B cell (primary cell): ENCODE measurements at regions not wholly inside any gene's neighbourhood (a gene's known extent, or its start where the extent isn't known, plus 50 kb on each side); places are given as distances from the start of the nearest gene placed in this dataset.

Source experiments
- ATAC-seq: fragments of 200-7000 bp; cut with Tn5 transposase; one replicate; pipeline ENCODE4 v1.10.0; 2021; ENCODE audit warnings: low read depth, mild to moderate bottlenecking, moderate number of reproducible peaks, moderate library complexity
- CTCF ChIA-PET: fragments of 350-600 bp; sonication (Branson Sonifier 250); formaldehyde crosslinking; loops from one replicate; lab custom pipeline; 2021; ENCODE audit warnings: antibody characterized with exemption, inconsistent platforms; lab: Charles Lee
- POLR2A ChIA-PET: fragments of 350-600 bp; sonication (Branson Sonifier 250); formaldehyde crosslinking; loops from one replicate; lab custom pipeline; 2021; ENCODE audit warnings: antibody characterized with exemption; lab: Charles Lee
- DNase-seq: peaks from one replicate; pipeline ENCODE4 v3.0.0; 2013
- H2AFZ ChIP-seq: 2 replicates; pipeline ENCODE4 v1.6.1; 2012; ENCODE audit warnings: mild to moderate bottlenecking, low read depth, low read length; ENCODE audit not compliant: insufficient read depth, poor library complexity, severe bottlenecking
- H3K27ac ChIP-seq, 2 donors: 1 replicate in 1 of 2; 2 replicates in 1 of 2; pipeline ENCODE4 v1.5.1; 2012 to 2013; ENCODE audit warnings: low read length in 2 of 2, mild to moderate bottlenecking in 2 of 2, moderate library complexity in 1 of 2
- H3K27me3 ChIP-seq, 4 experiments: fragments of 200-600 bp in 1 of 4; sonication (generic) in 1 of 4; replicated peaks in 1 of 4; 1 replicate in 2 of 4; 2 replicates in 2 of 4; pipeline versions ENCODE4 v1.6.1 to v1.7.0; 2013 to 2016; ENCODE audit warnings: low read length in 3 of 4, mild to moderate bottlenecking in 2 of 4, mixed read lengths in 1 of 4, moderate library complexity in 1 of 4; ENCODE audit not compliant: insufficient read depth in 4 of 4, control insufficient read depth in 3 of 4; ENCODE audit errors: control extremely low read depth in 1 of 4
- H3K36me3 ChIP-seq, 2 experiments: replicated peaks in 1 of 2; 1 replicate in 1 of 2; 2 replicates in 1 of 2; pipeline versions ENCODE4 v1.6.1 to v1.7.1; 2013; ENCODE audit warnings: low read length in 1 of 2; ENCODE audit not compliant: insufficient read depth in 2 of 2, control insufficient read depth in 1 of 2; ENCODE audit errors: control extremely low read depth in 1 of 2, extremely low read depth in 1 of 2
- H3K4me1 ChIP-seq, 2 donors: fragments of 200-600 bp in 1 of 2; sonication (generic) in 1 of 2; 1 replicate in 1 of 2; 2 replicates in 1 of 2; pipeline versions ENCODE4 v1.5.1 to v1.6.1; 2013 to 2017; ENCODE audit warnings: low read length in 2 of 2; ENCODE audit not compliant: control insufficient read depth in 2 of 2, insufficient read depth in 2 of 2
- H3K4me2 ChIP-seq: replicated peaks from 2 replicates; pipeline ENCODE3; 2012; ENCODE audit warnings: mild to moderate bottlenecking, low read depth, low read length; ENCODE audit not compliant: poor library complexity, severe bottlenecking
- H3K4me3 ChIP-seq, 5 experiments: fragments of 200-600 bp in 1 of 5; sonication (generic) in 1 of 5; 1 replicate in 3 of 5; 2 replicates in 2 of 5; pipeline versions ENCODE4 v1.5.1 to v1.7.0; 2011 to 2016; ENCODE audit warnings: low read length in 4 of 5, mild to moderate bottlenecking in 4 of 5, low read depth in 2 of 5, control low read depth in 1 of 5, moderate library complexity in 1 of 5; ENCODE audit not compliant: insufficient read depth in 1 of 5; ENCODE audit errors: control extremely low read depth in 1 of 5, extremely low read depth in 1 of 5
- H3K79me2 ChIP-seq: fragments of 200-600 bp; sonication (generic); one replicate; pipeline ENCODE4 v1.6.0; 2016; ENCODE audit warnings: low read length; ENCODE audit not compliant: control insufficient read depth, insufficient read depth
- H3K9ac ChIP-seq: fragments of 200-600 bp; sonication (generic); 2 replicates; pipeline ENCODE4 v1.6.1; 2017; ENCODE audit warnings: mild to moderate bottlenecking, low read length, moderate library complexity
- H3K9me3 ChIP-seq, 3 donors: one replicate each; pipeline versions ENCODE4 v1.6.1 to v1.7.1; 2013; ENCODE audit warnings: low read length in 2 of 3; ENCODE audit not compliant: control insufficient read depth in 2 of 3, insufficient read depth in 1 of 3; ENCODE audit errors: control extremely low read depth in 1 of 3
- H4K20me1 ChIP-seq: 2 replicates; pipeline ENCODE4 v1.6.0; 2012; ENCODE audit warnings: mild to moderate bottlenecking, low read length; ENCODE audit not compliant: insufficient read depth, control insufficient read depth, poor library complexity, severe bottlenecking
- H3K27ac Mint-ChIP-seq: one replicate; pipeline ENCODE4 v1.8.0; 2021; ENCODE audit warnings: mixed read lengths
- H3K27me3 Mint-ChIP-seq: one replicate; pipeline ENCODE4 v1.8.0; 2021; ENCODE audit warnings: mixed read lengths
- H3K4me1 Mint-ChIP-seq: one replicate; pipeline ENCODE4 v1.8.0; 2021; ENCODE audit warnings: mixed read lengths
- H3K4me3 Mint-ChIP-seq: one replicate; pipeline ENCODE4 v1.8.0; 2021; ENCODE audit warnings: mixed read lengths
- H3K9me3 Mint-ChIP-seq: one replicate; pipeline ENCODE4 v1.8.0; 2022; ENCODE audit warnings: mixed read lengths; ENCODE audit not compliant: insufficient read depth
- EZH2 ChIP-seq: IDR thresholded peaks from 2 replicates; pipeline ENCODE4 v1.6.1; 2012; ENCODE audit warnings: borderline replicate concordance, low read depth, mild to moderate bottlenecking, moderate library complexity, low read length; ENCODE audit not compliant: insufficient read depth, poor library complexity, severe bottlenecking
- WGBS: methylation state at CpG from one replicate; pipeline ENCODE4 v1.1.5; 2013; ENCODE audit warnings: missing lambda C conversion rate; ENCODE audit not compliant: insufficient coverage; 5-methylcytosine and 5-hydroxymethylcytosine counted together
- intact Hi-C: fragments of 100-400 bp; cut with micrococcal nuclease; formaldehyde crosslinking; loops from one replicate; pipeline ENCODE4 v1.10.0; 2022
- TF ChIP-seq, protein P1 (sequence below): fragments of 200-600 bp; IDR thresholded peaks from one replicate; pipeline ENCODE4 v1.8.0; 2022; ENCODE audit warnings: antibody characterized with exemption, mild to moderate bottlenecking

DNA sequence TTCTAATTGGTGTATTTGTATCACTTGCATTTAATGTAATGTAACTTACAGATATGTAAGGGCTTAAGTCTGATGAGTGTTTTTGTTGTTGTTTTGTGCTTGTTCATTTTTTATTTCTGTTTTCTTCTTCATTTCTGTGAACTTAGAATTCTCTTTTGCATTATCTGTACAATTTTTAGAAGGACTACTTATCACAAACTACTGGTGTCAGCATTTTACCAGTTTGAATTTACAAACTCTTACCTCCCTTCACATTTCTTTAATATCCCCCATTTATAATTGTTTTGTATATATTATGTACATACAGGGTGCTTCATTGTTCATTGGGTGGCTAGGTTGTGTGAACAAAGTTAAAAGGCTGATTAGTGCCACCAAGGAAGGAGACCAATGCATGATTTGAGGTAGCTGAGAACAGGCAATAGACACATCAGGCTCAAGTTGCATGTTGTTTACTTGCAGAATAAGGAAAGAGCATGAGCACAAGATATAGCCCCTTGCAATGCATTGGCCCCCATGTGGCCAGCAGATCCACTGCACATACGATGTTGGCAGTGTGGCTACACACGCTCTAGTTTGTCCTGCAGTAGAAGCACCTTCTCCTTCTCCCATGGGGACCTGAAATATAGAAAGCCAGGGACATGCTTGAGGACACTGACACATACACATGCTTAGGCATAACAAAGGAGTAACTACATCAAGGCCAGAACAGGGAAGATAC lies 198.2 kb downstream of the CD8B2 start:
- Mint-ChIP-seq H3K27ac (no peak overlapping the region), H3K27me3 (no peaks in the 10 kb centered on the region), H3K4me3 (no peak overlapping the region), H3K9me3 (peaks cover 7% of the 10 kb centered on the region), H3K4me1 (no peaks in the 10 kb centered on the region)
- Histone ChIP-seq H2AFZ (no peak overlapping the region), H3K4me2 (no peak overlapping the region), H3K79me2 (no peaks in the 10 kb centered on the region), H4K20me1 (no peaks in the 10 kb centered on the region), H3K27me3 (no peaks in the 10 kb centered on the region), H3K36me3 (no peaks in the 10 kb centered on the region), H3K4me3 (no peak overlapping the region), H3K9ac (no peak overlapping the region), H3K9me3 (peaks cover 0 to 7% (median 5%) of the 10 kb centered on the region in 3 donors), H3K27ac (no peak overlapping the region), H3K4me1 (no peaks in the 10 kb centered on the region)
- POLR2A ChIA-PET: no interaction called here
- intact Hi-C loops: no loop called here
- no peak for ATAC-seq
- no peak for DNase-seq
- CTCF ChIA-PET: no interaction called here
- TF ChIP-seq EZH2: no peak
- TF ChIP-seq, protein P1, sequence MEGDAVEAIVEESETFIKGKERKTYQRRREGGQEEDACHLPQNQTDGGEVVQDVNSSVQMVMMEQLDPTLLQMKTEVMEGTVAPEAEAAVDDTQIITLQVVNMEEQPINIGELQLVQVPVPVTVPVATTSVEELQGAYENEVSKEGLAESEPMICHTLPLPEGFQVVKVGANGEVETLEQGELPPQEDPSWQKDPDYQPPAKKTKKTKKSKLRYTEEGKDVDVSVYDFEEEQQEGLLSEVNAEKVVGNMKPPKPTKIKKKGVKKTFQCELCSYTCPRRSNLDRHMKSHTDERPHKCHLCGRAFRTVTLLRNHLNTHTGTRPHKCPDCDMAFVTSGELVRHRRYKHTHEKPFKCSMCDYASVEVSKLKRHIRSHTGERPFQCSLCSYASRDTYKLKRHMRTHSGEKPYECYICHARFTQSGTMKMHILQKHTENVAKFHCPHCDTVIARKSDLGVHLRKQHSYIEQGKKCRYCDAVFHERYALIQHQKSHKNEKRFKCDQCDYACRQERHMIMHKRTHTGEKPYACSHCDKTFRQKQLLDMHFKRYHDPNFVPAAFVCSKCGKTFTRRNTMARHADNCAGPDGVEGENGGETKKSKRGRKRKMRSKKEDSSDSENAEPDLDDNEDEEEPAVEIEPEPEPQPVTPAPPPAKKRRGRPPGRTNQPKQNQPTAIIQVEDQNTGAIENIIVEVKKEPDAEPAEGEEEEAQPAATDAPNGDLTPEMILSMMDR: no peak
- WGBS: 80% methylated on average over 1 of the region's 2 CpGs

GRCh38 chr2:106686814-106687213 lies 199.2 kb downstream of the ST6GAL2 start:
- no peak overlapping the region for H3K4me2 ChIP-seq
- no peak overlapping the region for H3K9ac ChIP-seq
- Mint-ChIP-seq H3K4me3 (no peak overlapping the region), H3K27me3 (no peaks in the 10 kb centered on the region), H3K27ac (no peak overlapping the region), H3K4me1 (no peaks in the 10 kb centered on the region), H3K9me3 (peaks cover 4% of the 10 kb centered on the region)
- no peaks in the 10 kb centered on the region for H3K4me1 ChIP-seq
- intact Hi-C loops: no loop called here
- H3K27ac ChIP-seq: no peak overlapping the region
- H3K9me3 ChIP-seq: peaks cover 0 to 12% (median 5%) of the 10 kb centered on the region in 3 donors
- H4K20me1 ChIP-seq: no peaks in the 10 kb centered on the region
- H3K27me3 ChIP-seq: no peaks in the 10 kb centered on the region
- H3K36me3 ChIP-seq: no peaks in the 10 kb centered on the region
- WGBS: no CpG with 5 or more reads among the region's 1 CpG
- CTCF ChIA-PET: no interaction called here
- H3K79me2 ChIP-seq: no peaks in the 10 kb centered on the region
- TF ChIP-seq EZH2: no peak
- TF ChIP-seq, protein P1: no peak
- H2AFZ ChIP-seq: no peak overlapping the region
- ATAC-seq: no peak
- no peak for DNase-seq
- H3K4me3 ChIP-seq: no peak overlapping the region
- POLR2A ChIA-PET: no interaction called here
